GM19438 (cell line): ENCODE measurements at regions not wholly inside any gene's neighbourhood (a gene's known extent, or its start where the extent isn't known, plus 50 kb on each side); places are given as distances from the start of the nearest gene placed in this dataset.

Source experiments
- ATAC-seq: cut with Tn5 transposase; IDR thresholded peaks from one replicate; pipeline ENCODE4 v1.9.1; 2021; ENCODE audit warnings: low read depth; ENCODE audit not compliant: unreplicated experiment

DNA sequence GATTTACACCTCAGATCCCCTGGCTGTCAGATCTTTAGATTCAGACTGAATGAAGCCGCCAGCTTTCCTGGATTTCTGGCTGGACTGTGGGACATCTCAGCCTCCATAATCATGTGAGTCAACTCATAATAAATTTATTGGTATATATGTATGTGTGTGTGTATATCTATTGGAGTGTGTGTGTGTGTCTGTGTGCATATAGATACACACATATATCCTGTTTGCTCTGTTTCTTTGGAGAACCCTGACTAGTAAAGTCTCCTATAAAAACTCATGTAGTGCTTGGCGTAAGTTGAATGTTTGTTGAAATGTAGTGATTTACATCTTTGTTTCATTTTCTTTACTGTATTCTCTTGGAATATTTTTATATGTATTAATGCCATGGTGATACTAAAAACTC lies 499.5 kb upstream of the KLF12 start:
- no peak for ATAC-seq

DNA sequence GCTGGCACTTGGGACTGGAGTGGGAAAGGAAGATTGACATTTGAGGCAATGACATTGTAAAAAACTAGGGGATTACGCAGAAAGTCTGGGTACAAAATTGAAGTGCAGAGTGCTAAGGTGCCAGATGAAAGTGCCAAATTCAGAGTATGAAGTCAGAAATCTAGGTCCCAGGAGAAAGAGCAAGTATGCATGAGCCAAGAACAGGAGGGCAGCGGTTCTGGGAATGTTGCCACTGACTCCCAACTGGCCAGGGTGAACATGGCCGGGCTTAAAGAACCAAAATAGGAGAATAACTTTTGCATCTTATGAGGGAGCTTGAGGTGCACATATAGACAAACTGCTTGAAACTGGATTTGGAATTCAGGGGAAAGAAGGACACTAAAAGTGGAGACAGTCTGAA lies 495.8 kb upstream of the KLF12 start:
- ATAC-seq: no peak

DNA sequence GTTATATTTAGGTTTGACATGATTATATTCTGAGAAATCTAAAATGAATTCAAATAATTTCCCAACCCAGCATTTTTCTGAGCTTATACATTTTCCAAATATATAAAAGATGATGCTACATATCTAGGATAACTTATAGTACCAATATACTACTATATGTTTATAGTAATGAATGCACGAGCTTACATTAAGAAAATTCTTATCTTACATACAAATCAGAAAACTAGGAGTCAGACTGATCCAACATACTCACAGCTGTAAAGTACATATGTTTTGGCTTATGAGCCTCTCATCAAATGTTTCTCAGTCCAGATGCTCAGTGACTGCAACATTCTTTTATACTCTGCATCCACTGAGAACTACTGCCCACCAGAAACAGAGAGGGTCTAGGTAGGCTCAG lies 491.3 kb upstream of the KLF12 start:
- no peak for ATAC-seq

DNA sequence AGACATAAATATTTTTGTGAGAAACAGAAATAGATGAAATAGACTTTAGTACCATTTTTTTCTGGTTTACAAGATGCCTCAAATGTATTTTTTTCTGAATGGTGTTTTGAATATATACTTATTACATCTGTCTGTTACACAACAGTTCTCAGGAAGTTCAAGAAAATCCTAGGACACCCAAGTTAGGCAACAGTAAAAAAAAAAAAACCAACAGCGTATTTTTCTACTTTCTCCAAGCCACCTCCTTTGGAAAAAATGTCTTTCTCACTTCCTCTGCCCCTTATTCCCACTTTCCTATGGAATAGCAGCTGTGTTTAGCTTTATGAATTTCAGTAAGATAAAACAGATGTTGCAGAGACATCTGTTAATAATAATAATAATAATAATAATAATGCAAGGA lies 489.6 kb upstream of the KLF12 start:
- ATAC-seq: no peak

- ATAC-seq: no peak
These were observed 488.1 kb upstream of the KLF12 start for GRCh38 chr13:74622284-74622683.

DNA sequence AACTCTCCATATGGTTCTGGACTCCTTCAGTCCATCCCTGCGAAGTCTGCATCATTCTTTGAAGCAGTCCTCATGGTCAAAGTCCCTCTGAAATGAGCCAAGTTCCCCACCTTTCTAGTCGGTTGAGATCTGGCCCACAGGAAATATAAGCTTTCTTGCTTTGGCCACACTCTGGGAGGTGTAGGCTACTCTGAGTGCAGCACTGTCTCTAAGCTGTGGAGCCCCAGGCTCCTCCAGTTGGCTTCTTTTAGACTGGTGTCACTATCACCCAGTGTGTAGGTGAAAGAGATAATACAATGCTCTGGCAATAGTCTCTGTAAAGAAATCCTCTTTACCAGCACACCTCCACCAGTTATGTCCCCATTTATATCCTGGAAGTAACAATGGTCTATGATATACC lies 486.5 kb upstream of the KLF12 start:
- ATAC-seq: no peak

DNA sequence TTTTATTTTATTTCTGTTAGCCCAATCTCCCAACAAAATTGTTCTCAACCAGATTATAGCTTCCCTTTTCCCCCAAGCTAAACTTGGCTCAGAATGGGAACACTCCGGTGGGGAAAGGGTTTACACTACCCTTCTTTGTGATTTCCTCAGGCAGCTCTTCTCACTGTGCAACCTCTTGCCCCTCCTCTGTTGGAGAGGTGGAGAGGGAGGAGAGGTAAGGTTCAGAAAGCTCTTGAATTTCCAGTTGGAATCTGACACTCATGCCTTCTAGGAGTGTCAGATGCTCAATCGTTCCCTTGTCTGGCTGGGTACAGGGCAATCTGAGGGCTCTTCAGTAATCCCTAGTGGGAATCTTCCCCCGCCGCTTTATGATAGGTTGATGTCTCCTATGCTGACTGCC lies 486.1 kb upstream of the KLF12 start:
- ATAC-seq: no peak

DNA sequence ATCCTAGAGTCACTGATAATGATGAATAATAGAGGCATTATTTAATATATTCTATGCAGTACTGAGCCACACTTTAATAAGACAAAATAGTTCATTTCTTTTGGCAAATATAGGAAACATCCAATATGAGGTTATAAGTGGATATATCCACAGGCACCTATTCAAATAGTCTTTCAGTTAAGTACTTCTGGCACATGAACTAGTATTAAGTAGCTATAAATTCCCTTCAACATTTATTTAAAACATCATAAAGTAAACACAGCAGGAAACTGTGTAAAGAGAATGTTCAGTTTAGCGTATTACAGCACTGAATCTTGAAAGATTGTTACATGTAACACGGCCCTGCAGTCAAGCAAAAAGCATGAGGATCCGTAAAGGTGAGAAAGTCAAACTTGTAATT lies 463.3 kb upstream of the KLF12 start:
- no peak for ATAC-seq

- no peak for ATAC-seq
These were observed 462.5 kb upstream of the KLF12 start for GRCh38 chr13:74596691-74597090.

DNA sequence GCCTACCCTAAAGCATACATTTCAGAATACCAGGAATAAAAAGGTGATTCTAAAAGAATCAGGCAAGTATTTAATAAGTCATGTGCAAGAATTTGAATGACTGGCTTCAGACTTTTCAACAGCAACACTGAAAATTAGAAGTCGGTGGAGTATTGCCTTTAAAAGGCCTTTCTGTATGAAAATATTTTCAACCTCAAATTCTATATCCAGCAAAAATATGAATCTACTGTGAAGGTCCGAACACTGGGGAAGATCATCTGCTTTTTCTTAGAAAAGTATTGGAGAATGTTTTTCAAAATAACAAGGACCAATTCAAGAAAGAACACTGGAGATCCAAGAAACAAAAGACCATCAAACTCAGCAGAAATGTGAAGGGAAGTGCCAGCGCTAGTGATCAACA lies 459.5 kb upstream of the KLF12 start:
- no peak for ATAC-seq

DNA sequence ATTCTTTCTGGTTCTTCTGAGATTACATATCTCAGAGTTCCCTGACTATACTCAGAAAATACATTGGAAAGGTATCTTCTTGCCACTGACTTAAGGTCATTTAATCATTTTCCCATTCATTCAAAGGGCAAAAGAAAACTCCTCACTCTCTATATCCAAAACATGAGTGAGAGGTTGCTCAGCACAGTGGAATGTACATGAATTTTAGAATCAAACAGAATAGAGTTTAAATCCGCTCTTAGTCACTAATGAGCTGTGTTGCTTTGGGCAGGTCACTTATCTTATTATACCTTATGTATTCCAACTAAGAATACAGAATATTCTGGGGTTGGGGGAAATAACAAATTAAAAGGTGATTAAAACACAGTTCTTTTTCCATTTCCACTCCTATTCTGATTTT lies 452.6 kb upstream of the KLF12 start:
- ATAC-seq: no peak

DNA sequence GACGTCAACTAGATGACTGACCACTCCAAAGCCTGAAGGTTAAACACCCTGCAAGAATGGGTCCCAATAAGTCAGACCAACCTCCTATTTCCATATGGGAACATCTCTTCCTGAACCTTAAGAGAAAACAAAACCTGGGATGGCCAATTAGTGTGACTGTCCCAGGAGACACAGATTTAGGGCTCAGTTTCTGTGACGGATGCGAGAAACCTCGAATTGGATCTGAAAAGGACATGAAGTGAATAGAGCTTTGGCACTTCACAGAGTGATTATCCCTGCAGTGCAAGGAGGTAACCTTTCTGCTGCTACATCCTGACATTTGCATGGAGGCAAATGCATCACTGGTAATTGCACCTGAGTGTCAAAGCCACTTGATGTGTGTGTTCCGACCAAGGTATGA lies 442.2 kb upstream of the KLF12 start:
- no peak for ATAC-seq

DNA sequence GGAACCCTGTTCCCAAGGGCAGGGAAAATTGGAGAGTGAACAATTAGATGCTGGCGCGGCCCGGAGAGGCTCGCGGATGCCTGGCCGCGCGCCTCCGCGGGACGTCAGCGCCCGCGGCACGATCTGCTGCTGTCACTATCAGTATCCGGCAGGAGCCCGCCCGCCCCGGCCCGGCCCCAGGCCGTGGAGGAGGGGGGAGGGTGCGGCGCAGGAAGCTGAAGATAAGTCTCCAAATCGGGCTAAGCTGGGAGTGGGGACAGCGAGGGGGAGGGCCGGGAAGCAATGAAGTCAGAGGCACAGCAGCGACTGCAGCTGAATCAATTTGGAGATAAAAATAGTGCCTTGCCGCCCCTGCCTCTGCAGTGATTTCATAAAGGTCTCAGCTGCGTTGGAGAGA lies 441.5 kb upstream of the KLF12 start:
- ATAC-seq: no peak

GRCh38 chr13:74574964-74575728 lies 440.9 kb upstream of the KLF12 start:
- ATAC-seq: no peak

- no peak for ATAC-seq
These were observed 439.4 kb upstream of the KLF12 start for GRCh38 chr13:74573654-74574053.

GRCh38 chr13:74571811-74572210 lies 437.6 kb upstream of the KLF12 start:
- ATAC-seq: no peak

DNA sequence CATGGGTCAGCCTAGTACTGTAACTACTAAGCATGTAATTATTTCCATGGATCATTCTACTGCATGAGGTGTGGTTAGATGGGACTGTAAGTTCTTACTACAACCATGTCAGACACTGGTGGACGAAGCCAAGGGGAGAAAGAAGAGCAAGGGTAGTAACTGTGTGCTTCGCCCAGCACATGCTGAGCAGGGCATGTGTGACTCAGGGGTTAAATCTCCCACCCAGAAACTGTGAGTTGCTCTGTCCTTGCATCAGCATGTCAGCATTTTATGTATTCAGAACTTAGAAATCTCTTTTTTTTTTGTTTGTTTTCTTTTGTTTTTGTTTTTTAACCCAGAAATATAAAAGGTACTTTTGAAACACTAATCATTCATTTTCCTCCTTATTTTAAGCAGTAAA lies 436.6 kb upstream of the KLF12 start:
- no peak for ATAC-seq

GRCh38 chr13:74570046-74570445 lies 435.8 kb upstream of the KLF12 start:
- no peak for ATAC-seq

DNA sequence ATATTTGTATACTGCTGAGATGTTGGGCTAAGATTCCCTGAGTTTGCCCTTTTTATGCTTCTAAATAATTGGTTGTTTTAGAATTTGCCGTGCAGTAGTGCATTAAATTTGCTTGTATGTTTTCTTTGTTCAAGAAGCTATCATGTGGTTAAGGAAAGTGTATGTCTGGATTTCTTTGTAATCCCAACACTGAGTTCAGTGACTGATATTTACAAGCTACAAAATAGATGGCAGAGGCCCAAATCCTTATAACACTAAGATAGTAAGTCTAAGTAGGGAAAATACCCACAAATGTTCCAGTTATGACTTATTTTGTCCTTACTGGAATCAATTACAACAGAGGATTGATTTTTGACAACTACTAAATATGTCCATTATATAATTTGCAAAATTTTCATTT lies 435.0 kb upstream of the KLF12 start:
- no peak for ATAC-seq

- ATAC-seq: no peak
These were observed 433.3 kb upstream of the KLF12 start for GRCh38 chr13:74567485-74567884.

GRCh38 chr13:74562381-74562780 lies 428.2 kb upstream of the KLF12 start:
- no peak for ATAC-seq

- no peak for ATAC-seq
These were observed 427.0 kb upstream of the KLF12 start for GRCh38 chr13:74561155-74561554.

DNA sequence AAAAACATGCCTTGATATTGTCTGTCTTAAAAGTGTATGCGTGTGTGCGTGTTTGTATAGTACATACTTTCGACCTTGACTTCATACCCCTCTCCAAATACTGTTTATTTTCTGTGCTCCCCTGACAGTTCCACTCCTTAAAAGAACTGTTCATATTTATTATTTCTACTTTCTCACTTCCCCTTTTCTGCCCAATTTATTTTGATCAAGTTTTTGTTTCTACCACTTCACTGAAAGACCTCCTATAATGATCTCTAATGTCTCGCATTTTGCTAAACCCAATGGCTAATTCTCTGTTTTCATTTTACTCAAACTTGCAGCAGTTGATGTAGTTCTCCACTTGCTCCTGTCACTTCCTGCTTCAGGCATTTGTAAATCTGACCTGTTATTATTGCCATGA lies 426.1 kb upstream of the KLF12 start:
- peak; percentile 85 for ATAC-seq
